GM18511 (cell line): ENCODE measurements at regions not wholly inside any gene's neighbourhood (a gene's known extent, or its start where the extent isn't known, plus 50 kb on each side); places are given as distances from the start of the nearest gene placed in this dataset.

Experiments
- ATAC-seq: cut with Tn5 transposase; IDR thresholded peaks from one replicate; pipeline ENCODE4 v1.9.1; 2021; ENCODE audit warnings: mild to moderate bottlenecking, moderate library complexity; ENCODE audit not compliant: unreplicated experiment

DNA sequence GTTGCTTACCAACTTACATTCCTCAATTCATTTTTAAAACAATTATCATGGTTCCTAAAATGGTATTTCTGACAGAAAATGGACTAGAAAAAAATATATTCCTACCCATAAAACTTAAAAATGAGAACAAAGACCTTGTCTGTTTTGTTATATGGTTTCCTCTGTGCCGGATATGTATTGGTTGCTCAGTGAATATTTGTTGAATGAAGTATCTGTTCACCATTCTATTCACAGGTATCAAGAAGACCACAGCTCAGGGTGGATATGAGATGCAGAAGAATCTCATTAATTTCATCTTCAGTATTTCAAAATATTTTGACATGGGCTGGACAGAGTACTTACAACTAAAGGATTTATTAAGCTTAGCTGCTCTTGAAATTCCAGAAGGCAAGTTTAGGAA lies 58.1 kb downstream of the TUSC7 start:
- ATAC-seq = no peak

DNA sequence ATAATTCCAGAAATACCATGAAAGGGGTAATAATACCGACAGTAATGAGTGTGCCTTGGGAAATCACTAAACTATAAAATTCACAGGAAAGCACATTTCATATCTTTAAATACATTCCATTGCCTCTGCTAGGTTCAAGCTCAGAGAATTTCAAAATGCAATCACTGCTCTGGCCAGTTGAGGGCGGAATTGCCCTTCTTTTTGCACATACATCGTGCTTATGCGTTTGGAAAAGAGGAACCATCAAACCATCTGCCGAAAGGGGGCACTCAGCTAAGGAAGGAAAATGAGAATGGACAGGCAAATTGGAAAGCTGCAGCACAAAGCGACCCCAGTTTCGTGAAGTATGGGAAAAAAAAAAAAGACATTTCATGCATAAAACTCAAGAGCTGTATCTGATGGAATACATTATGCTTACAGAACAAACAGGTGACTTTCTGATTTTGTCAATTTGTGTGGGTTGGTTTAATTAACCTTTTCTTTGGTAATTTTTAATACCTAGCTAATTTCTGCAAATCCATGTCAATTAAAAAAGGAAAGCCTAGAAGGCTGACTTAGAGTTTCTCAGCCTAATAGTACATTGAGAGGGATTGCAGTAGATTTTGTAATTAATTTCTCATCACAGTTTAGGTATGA lies 61.4 kb downstream of the TUSC7 start:
- peak; percentile 100 for ATAC-seq

DNA sequence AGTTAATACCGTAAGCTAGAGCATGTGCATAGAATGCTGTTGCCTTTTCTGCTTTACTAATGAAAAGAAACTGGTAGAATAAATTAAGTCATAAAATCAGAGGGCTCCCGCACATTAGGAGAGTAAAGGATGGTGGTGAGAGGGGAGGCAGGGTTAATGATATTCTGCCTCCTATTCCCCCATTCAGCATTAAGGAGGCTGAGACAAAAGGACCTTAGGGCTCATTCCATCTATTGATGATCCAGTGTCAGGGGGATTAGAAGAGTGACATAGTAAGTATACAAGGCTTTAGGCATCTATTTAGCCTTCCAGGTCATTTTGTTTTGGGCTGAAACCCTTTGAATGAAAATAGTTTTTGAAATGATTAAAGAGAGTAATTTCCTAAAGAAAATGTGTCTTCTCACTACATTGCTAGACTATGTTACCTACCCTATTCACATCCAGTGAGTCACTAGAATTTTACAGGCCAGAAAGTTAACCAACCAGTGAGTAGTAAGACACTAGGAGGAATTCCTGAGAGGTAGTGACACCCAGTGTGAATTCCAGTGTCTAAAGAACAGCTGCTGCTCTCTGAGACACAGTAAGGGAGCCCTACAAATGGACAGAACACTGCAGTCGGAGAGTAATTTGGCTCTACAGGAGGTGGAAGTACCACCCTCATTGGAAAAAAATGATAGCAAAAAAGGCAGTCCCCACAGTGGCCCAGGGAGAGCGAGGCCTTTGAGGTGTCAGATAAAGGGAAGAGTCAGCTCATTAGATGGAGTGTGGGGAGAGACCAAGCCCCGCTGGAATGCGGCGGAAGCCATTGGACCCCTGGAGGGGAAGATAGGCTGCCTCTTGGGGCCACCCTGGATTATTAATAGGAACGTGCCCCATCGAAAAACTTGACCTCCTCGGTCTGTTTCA lies 67.6 kb downstream of the TUSC7 start:
- no peak for ATAC-seq

DNA sequence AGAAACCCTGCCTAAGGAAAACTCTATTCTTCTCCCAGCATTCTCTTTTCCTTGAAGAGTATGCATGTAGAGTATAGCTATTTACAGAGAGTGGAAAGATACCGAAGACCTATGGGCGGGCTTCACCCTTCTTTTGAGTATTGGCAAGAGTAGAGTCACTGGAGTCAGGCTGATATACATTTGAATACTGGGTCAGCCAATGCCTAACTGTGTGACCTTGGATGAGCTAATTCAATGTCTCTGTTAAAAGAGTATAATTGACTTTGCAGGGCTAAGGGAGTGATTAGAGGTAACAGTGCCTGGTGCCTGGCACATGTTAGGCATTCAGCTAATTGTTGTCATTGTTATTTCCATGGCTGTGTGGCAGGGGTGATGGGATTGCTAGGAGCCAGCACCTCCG lies 75.6 kb downstream of the TUSC7 start:
- no peak for ATAC-seq

DNA sequence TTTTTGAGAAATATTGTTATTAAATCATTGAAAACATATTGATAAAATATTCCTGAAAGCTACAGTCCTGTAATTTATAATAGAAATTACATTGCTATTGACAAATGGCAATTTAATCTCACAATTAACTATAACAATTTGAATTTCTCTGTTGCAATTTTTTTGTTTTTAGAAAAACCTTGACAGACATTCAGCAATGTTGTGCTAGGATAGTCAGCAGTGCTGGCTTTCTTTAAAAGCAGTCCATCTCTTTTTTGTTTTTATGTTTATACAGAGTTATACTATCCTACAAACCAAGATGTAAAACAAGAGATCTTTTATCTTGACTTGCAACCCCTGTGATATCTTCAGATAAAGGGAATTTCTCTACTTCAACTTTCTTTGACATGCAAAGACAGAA lies 93.1 kb downstream of the TUSC7 start:
- ATAC-seq = no peak

DNA sequence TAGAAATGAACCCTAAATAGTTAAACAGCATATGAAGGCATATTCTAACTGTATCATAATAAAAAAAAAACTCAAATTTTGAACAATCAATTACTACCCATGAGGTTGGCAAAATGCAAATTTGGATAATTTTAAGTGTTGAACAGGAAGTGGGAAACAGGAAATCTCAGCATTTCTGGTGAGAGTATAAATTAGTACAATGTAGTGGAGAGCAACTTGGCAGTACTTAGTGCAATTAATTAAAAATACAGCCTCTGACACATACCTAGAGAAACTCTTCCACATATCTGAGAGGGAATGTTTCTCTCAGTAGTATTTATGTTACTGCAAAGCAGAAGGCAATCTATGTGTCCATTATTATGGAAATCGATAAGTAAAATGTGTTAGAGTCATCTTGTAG lies 96.8 kb downstream of the TUSC7 start:
- no peak for ATAC-seq

DNA sequence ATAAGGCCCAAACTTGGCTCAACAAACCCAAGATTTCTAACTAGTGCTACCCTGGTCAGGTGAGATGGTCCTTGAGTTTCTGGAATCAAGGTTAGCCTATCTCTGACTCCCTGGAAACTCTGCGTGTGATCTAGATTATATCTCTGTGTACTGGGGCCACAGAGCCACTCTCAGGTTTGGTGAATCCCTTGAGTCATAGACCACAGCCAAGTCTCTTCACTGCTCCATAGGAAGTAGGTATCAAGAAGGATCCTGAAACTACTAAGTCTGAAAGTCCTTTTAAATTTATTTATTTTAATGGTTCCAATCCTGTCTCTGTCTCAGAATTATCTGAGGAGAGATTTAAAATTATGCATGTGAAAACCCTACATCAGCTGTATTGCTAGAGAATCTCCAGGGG lies 99.1 kb downstream of the TUSC7 start:
- ATAC-seq = no peak

DNA sequence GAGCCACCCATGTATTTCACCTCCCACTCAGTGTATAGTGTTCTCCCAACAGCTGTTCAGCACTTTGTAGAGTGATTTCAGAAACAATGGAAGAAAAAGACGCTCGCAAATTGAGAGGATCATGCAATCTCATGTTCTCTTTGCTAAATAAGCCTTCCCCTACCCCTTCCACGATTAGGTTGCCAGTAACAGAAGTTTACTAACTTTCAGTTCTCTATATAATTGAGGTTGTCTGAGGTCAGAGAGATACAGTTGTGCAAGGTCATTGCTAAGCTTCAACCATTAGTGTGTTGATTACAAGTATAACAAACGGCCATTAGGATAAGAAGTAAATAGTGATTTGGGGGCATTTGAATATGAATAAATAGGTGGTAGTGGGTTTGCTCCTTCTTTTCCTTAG lies 99.6 kb downstream of the TUSC7 start:
- no peak for ATAC-seq

DNA sequence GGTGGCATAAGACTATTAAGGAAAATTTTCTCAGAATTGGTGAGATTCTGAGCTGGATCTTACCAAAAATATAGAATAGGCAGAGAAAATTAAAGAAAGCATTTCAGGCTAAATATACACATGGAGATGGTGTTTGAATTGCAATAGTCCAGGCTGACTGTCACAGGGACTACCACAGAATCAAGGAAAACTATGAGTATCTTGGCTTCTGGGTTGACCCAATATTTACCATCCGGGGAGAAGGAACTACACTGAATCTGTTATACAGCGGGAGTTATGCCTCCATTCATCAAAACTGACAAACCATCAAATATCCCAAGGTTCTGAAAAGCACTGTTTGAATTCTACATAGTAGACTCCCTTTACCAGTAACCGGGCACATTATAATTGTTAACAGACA lies 102.2 kb downstream of the TUSC7 start:
- ATAC-seq = no peak

DNA sequence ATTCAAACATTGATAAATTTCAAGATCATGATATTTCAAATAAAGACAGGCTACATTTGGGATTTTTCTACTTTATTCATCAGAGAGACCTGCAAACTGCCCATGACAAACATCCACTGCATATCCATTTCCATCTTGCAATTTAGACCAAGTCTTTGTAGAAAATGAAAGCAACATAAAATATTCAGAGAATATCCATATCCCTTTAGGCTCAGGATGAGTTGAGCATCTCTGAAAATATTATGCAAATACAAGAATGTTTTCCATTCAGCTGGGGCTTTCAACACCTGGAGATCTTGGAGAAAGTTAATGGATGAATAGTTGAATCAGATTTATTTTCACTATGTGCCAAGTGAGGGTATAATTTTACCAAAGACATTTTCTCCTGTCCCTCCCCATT lies 103.4 kb downstream of the TUSC7 start:
- no peak for ATAC-seq

DNA sequence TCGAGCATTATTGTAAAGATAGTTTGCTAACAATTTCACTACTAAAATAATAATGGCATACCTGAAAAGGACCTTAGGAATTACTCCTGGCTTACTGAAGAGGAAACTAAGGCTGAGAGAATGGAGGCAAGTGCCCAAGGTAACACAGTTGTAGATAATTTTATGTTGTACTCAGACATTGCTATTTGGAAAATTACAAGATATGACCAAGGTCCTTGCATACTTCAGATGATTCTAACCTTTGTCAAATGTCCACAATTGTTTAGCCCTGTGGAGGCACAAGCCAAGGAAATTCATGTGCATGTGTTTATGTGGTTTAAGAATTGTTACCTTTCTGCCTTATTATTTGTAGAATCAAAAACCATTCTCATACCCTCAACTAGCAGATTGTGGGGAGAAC lies 105.7 kb downstream of the TUSC7 start:
- no peak for ATAC-seq

DNA sequence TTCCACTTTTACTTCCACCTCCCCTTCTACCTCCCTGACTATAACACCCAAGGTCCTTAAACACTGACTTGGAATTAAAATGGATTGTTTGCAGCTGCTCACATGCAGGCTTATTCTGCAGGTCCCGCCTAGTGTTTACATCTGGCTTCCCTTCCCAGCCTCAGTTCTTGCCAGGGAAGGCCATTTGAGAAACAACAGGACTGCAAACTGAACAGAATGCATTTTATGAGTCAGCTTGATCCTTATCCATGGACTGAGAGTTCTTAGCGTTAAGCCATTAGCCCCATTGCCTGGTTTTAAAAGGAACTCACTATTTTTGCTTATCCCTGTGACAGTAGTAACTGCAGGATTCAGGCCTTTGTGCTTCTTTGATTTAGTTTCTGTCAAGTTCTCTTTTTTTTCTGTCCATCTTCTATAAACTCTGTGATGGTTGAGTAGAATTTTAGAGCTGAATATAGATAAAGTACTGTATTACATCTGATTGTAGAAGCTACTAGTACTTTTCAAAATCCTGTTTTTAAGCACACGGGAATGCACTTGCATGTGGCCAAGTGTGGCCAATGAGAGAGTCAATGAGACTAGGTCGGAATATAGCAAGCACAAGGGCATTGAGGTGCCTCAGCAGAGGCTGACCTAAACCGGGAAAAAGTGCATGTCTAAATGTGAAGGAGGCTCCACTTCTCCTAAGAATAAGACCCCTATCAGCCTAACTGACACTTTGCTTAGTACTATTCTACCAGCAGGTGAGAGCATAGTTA lies 106.4 kb downstream of the TUSC7 start:
- ATAC-seq = no peak

DNA sequence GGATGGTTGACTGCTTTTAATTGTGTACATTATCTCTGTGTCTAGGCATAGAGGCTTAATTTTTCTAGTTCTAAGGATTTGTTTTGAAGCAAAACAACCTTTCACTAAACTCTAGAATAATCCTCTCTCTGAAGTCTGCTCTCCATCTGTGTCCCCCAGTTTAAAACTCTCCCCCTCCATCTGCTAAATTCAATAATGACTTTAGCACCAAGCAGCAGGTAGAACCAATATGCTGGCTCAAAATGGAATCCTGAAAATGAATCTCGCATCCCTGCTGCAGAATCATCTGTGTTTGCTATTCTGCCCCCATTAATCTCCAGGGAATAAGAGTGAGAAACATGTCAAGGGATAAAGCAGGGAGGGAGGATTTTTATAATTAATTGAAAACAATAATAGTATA lies 111.8 kb downstream of the TUSC7 start:
- ATAC-seq = no peak

DNA sequence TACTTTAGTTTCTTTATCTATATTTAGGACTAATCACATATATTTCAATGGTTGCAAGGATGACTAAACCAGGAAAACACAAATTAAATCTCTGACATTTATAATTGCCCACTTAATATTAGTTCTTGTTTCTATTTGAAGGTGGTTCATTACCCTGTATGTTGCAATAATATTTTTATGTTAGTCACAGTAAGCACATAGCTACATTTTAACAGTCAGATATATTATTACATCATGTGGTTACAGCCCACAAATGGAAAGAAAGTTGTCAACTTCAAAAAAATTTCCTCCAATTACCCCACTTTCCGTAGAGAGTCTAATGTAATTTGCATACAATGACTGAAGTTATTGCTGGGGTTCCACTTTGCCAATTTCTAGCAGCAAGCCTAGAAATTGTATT lies 114.6 kb downstream of the TUSC7 start:
- no peak for ATAC-seq

DNA sequence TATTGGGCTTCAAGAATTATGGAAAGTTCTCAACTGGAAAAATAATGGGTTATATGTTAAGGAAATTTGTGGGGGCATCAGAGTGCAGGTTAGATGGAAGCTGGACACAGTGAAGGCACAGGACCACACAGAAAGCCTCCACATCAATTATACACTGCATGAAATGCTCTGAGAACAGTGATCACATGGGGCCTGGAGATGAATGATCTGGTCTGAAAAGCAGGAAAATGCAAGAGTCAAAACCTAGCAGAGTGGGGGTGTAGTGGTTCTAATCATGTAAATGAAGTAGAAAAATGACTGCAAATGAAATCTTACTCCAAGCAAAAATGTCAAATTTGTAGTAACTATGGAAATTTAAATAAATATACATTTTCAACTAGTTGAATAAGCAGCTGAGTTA lies 123.6 kb downstream of the TUSC7 start:
- no peak for ATAC-seq

DNA sequence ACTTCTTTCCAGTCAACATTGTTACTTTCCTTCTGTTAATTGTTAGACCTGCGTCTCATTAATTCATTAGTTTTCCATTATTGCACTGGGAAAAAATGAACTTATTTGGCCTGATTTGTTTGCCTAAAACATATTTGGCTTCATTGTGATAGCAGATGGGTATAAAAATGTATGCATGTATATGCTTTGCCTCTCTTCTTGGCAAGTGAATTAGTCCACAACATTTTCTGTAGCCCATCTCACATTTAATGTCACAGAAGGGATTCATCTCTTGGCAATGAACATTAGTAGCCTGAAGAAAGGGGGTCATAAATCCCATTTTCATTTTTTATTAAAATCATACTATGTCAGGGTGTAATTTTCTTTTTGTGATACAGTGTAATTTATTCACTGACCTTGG lies 125.2 kb downstream of the TUSC7 start:
- ATAC-seq = no peak

DNA sequence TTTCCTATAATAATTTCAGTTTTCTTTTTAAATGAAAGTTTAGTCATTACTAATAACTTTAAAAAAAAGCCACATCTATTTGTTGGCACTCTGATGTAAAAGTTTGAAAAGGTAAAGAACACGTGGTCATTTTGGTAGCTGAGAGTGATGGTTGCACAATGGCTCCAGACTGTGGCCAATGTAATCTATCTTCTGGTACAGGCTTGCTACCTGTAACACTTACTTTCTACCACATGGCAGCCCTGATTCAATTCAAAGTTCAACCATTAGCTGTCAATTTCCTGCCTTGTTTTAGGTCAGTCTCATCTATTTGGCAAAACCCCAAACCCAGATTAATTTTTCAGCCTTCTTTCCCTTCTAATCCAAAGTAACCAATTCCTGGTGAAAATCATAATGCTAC lies 126.1 kb downstream of the TUSC7 start:
- ATAC-seq = no peak

DNA sequence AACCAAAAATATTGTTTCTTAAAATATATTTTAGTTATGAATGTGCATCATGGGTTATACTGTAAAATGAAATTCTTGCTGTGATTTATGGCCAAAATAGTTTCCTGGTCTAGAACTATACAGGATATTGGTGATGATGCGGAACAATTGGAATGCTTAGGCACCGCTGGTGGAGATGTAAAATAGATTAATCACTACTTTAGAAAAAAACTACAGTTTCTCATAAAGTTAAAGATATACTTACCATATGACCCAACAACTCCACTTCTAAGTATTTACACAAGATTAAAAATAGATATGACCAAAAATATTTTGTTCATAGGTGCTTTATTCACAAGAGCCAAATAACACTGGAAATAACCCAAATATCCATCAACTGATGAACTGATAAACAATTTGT lies 126.7 kb downstream of the TUSC7 start:
- ATAC-seq = no peak

DNA sequence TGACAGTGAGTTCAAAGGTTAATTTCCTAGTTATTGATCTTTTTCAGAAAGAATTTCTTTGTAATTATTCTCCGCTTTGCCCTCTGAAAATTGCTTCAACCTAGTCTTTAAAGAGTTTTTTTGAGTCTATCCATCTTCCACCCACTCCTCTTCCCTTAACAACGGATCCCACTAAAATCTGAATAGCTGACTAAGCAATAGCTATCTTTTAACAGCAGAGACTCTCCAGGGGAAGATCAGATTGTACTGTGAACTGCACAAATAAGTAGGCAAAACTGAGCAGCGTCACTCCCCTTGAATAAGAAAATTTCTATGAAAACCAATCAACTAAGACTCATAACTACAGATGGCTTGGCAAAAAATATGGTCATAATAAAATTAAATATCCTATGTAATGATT lies 127.9 kb downstream of the TUSC7 start:
- no peak for ATAC-seq

DNA sequence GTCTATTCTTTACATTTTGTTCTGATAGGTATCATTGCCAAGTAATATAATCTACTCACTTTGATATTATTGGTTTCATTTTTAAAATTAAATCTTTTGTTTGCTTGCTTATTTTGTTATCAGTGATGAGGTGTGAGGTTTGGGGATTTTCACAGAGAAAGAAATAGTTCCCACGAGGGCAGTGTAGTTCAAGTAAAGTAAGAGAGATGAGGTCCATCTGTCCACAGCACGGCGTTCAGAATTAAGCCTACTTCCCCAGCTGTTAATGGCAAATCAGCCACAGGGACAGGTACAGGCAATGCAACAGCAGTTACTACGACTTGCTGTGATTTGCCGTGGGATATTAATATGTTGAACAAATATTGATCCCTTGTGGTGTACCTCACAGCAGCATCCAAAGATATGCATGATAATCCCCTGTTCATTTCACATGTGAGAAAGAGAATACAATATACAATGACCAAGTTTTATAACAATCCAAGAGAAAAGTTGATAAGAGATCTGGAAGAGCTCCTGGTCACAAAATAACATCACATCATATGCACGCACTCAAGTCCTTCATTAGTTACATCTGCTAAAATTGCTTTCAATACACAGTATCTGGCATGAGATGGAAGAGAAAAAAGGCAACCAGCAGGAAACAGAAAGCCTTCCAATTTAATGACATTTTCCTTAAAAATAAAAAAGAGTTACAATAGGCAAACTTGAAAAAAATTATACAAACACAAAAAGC lies 131.6 kb downstream of the TUSC7 start:
- ATAC-seq = no peak

DNA sequence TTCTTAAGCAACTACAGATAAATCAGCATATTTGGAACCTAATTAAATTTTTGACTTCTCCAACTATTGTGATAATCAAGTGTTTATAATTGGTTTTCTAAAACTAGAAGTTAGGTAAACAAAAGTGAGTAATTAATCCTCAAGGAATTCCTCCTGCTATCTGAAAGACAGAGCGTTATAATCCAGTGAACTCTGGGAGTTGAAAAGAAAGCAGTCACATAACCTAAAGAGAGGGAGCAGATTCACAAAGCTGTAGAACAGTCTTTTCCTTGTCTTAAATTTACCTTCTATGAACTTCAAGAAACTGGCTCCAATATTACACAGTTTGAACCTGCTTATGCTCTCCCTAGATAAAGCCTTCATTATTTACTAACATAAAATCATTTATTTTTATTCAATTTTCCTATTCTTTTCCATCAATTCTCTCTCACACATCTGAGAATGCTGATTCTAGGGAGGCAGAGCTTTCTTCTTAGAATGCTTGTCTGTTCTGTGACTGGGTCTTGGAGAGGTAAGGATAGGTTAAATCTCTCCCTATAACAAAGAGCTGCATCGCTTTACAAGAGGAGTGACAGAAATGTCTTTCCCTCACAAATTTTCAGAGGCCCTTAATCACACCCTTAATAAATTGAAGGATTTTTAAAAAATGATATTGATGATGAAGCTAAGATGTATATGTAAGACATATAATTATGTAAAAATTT lies 132.8 kb downstream of the TUSC7 start:
- ATAC-seq = no peak
